ENCODE measurements at regions not wholly inside any gene's neighbourhood (a gene's known extent, or its start where the extent isn't known, plus 50 kb on each side); places are given as distances from the start of the nearest gene placed in this dataset.

GRCh38 chr13:30024125-30024865, 173.9 kb upstream of the UBL3 start:
- CTCF ChIA-PET: interaction anchor here (0.6 kb wide), 1 partner anchor 509 kb away, joined by 3 read pairs; no protein-coding TSS in a partner anchor
- intact Hi-C loops (cut with micrococcal nuclease): no loop called here
- POLR2A ChIA-PET: no interaction called here
- DNase-seq (ENCODE audit: unreplicated experiment): no peak
- TF ChIP-seq CTCF (IDR thresholded peaks at IDR 0.05; ENCODE audit: unreplicated experiment): no peak
- Mint-ChIP-seq H3K9me3 (ENCODE audit: unreplicated experiment) (no peaks in the 10 kb centered on the region), H3K4me1 (ENCODE audit: insufficient read depth, unreplicated experiment) (peaks cover 8% of the 10 kb centered on the region), H3K36me3 (ENCODE audit: insufficient read depth, unreplicated experiment) (no peaks in the 10 kb centered on the region), H3K4me3 (ENCODE audit: unreplicated experiment) (no peak overlapping the region), H3K27me3 (ENCODE audit: insufficient read depth, unreplicated experiment) (no peaks in the 10 kb centered on the region), H3K27ac (ENCODE audit: low read depth, unreplicated experiment) (no peak overlapping the region)
- no TSS peak for BruUV-seq (replicated peaks)

- H3K36me3 Mint-ChIP-seq (ENCODE audit: insufficient read depth, unreplicated experiment): no peaks in the 10 kb centered on the region
- H3K9me3 Mint-ChIP-seq (ENCODE audit: unreplicated experiment): no peaks in the 10 kb centered on the region
- BruUV-seq (replicated peaks): no TSS peak
- H3K27ac Mint-ChIP-seq (ENCODE audit: low read depth, unreplicated experiment): no peak overlapping the region
- intact Hi-C loops (cut with micrococcal nuclease): no loop called here
- TF ChIP-seq CTCF (IDR thresholded peaks at IDR 0.05; ENCODE audit: unreplicated experiment): no peak
- H3K4me3 Mint-ChIP-seq (ENCODE audit: unreplicated experiment): no peak overlapping the region
- ChIA-PET POLR2A (no interaction called here), CTCF (no interaction called here)
- peaks cover 8% of the 10 kb centered on the region for H3K4me1 Mint-ChIP-seq (ENCODE audit: insufficient read depth, unreplicated experiment)
- no peaks in the 10 kb centered on the region for H3K27me3 Mint-ChIP-seq (ENCODE audit: insufficient read depth, unreplicated experiment)
- DNase-seq (ENCODE audit: unreplicated experiment): no peak
Observed at GRCh38 chr13:30023196-30023895, 172.9 kb upstream of the UBL3 start.

- intact Hi-C loops (cut with micrococcal nuclease): no loop called here
- POLR2A ChIA-PET: no interaction called here
Observed at GRCh38 chr13:30022796-30023195, 172.4 kb upstream of the UBL3 start.

More at GRCh38 chr13:30022796-30023195, 172.4 kb upstream of the UBL3 start:
- CTCF ChIA-PET: no interaction called here
- Mint-ChIP-seq H3K9me3 (ENCODE audit: unreplicated experiment) (no peaks in the 10 kb centered on the region), H3K27ac (ENCODE audit: low read depth, unreplicated experiment) (no peak overlapping the region), H3K36me3 (ENCODE audit: insufficient read depth, unreplicated experiment) (no peaks in the 10 kb centered on the region), H3K4me3 (ENCODE audit: unreplicated experiment) (no peak overlapping the region), H3K27me3 (ENCODE audit: insufficient read depth, unreplicated experiment) (no peaks in the 10 kb centered on the region), H3K4me1 (ENCODE audit: insufficient read depth, unreplicated experiment) (peaks cover 8% of the 10 kb centered on the region)
- no peak for TF ChIP-seq CTCF (IDR thresholded peaks at IDR 0.05; ENCODE audit: unreplicated experiment)
- BruUV-seq (replicated peaks): no TSS peak
- DNase-seq (ENCODE audit: unreplicated experiment): no peak

Data from MCF 10A (cell line).